GM10266 (cell line): ENCODE measurements at regions not wholly inside any gene's neighbourhood (a gene's known extent, or its start where the extent isn't known, plus 50 kb on each side); places are given as distances from the start of the nearest gene placed in this dataset.
"Not testable (repeated sequence)": the region's sequence is repeated elsewhere in the genome, so short reads cannot be mapped to it uniquely, and the experiment has no call there.

Source experiments
- DNase-seq: peaks from one replicate; pipeline ENCODE4 v3.0.0; 2012; ENCODE audit errors: extremely low spot score
- TF ChIP-seq, protein P1 (sequence below): IDR thresholded peaks from 2 replicates; pipeline ENCODE4 v1.5.1; 2012; ENCODE audit warnings: mild to moderate bottlenecking, low read depth; ENCODE audit not compliant: control insufficient read depth, insufficient read depth; ENCODE audit errors: missing control alignments

DNA sequence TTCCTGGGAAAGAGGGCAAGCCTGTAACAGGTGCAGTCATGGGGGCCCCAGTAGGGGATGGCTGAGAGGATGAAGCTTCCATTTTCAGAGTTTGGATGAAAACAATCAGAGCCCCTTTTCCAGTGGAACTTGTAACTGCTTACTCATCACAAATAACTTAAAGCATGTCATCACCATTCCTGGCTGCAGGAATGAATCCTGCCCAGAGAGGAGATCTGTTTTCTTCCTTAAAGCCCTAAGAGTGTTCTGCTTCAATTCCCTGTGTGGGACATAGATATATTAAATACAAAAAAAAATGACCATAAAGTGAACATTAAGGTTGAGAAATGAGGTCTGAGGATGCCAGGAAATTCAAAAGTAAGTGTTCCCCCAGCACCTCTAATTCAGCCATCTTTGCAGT is 183.4 kb upstream of the MEIS1 start:
- no peak for DNase-seq
- TF ChIP-seq, protein P1, sequence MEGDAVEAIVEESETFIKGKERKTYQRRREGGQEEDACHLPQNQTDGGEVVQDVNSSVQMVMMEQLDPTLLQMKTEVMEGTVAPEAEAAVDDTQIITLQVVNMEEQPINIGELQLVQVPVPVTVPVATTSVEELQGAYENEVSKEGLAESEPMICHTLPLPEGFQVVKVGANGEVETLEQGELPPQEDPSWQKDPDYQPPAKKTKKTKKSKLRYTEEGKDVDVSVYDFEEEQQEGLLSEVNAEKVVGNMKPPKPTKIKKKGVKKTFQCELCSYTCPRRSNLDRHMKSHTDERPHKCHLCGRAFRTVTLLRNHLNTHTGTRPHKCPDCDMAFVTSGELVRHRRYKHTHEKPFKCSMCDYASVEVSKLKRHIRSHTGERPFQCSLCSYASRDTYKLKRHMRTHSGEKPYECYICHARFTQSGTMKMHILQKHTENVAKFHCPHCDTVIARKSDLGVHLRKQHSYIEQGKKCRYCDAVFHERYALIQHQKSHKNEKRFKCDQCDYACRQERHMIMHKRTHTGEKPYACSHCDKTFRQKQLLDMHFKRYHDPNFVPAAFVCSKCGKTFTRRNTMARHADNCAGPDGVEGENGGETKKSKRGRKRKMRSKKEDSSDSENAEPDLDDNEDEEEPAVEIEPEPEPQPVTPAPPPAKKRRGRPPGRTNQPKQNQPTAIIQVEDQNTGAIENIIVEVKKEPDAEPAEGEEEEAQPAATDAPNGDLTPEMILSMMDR, result no peak

DNA sequence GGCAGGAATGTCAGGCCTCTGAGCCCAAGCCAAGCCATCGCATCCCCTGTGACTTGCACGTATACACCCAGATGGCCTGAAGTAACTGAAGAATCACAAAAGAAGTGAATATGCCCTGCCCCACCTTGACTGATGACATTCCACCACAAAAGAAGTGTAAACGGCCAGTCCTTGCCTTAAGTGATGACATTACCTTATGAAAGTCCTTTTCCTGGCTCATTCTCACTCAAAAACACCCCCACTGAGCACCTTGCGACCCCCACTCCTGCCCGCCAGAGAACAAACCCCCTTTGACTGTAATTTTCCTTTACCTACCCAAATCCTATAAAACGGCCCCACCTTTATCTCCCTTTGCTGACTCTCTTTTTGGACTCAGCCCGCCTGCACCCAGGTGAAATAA is 185.8 kb upstream of the MEIS1 start:
- not testable (repeated sequence) for DNase-seq

DNA sequence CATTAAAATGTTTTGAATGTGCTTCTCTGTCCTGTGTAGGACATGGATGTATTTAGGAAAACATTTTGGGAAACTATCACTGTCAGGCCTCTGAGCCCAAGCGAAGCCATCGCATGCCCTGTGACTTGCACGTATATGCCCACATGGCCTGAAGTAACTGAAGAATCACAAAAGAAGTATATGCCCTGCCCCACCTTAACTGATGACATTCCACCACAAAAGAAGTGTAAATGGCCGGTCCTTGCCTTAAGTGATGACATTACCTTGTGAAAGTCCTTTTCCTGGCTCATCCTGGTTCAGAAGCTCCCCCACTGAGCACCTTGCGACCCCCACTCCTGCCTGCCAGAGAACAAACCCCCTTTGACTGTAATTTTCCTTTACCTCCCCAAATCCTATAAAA is 191.1 kb upstream of the MEIS1 start:
- DNase-seq, result not testable (repeated sequence)

DNA sequence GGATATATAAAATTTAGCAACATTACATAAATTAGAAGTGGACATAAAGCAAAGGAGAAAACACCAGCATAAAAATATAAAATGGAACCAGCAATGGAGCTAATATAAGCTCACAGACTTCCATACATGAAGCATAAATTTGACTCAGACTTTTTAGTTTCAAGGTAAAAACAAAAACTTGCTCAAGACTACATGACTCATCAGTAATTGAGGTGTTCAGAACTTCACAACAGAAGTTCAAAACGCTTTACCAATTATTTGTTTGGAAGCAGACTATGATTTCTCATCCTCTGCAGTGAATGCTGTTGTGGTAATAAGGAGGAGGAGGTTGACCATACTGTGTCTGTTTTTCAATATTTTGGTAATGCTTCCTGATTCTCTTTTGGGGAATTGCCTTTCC is 192.0 kb upstream of the MEIS1 start:
- DNase-seq, result not testable (repeated sequence)

DNA sequence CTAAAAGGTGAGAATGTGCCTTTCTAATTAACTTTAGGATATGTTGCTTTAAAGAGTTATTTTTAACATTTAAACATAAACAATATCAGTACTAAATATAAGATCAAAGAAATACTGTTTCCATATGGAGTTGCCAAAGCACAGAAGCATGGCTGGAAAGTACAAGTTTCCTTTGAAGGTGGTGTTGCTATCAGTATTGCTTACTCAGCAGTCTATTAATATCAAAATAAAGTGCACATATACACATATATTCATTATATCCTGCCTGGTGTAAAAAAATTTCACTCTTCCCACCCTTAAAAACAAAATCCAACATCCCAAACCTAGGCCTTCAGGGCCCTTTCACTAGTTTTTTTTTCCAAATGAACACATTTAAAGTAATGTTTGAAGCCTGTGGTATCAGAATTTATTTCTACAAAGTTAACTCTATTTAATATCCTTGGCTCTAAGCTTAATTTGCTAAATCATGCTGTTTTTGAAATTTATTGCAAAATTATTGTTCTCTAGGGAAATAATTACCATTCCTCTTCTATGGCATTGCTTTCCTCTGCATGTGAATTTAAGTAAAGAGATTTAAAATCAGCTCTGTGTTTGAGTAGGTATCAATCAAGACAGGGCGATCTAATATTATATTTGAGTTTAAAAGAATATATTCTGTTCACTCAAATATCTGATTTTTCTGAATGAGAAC is 192.7 kb upstream of the MEIS1 start:
- TF ChIP-seq, protein P1, result no peak
- no peak for DNase-seq

DNA sequence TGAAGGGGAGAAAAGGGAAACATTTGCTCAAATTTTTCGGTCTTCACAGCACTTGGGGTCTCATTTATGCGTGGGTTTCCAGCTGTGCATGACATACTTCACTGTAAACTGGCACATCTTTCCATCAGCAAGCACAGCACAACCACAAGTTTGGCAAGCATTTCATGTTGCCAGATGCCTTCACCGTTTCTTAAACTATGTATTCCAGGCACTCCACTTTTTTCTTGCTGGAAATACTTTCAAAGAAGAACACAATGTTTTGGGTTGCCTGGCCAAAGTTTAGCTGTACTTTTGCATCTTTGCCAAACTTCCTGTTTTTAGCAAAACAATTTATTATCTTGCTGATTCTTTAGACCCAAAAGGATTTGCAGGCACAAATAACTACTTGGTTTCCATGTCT is 194.6 kb upstream of the MEIS1 start:
- TF ChIP-seq, protein P1, result no peak

DNA sequence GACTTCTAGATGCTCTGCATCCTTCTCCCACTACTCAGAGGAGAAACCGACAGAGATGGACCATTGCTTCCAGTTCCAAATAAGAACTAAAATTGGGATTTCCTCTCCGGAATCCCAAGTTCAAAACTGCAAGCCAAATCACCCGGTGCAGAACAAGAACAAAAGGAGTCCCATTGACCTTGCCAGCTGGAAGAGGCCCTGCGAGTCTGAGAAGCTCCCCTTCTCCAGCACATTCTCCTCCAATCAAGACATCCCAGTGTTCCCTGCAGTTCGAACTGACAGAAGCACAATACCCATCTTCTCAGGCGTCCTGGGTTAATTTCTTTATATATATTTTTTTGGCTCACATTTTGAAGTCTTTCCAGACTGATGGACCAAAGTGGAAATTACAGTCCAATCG is 195.3 kb upstream of the MEIS1 start:
- TF ChIP-seq, protein P1, result no peak
- no peak for DNase-seq

More for the DNA sequence above, 194.6 kb upstream of the MEIS1 start:
- no peak for DNase-seq

DNA sequence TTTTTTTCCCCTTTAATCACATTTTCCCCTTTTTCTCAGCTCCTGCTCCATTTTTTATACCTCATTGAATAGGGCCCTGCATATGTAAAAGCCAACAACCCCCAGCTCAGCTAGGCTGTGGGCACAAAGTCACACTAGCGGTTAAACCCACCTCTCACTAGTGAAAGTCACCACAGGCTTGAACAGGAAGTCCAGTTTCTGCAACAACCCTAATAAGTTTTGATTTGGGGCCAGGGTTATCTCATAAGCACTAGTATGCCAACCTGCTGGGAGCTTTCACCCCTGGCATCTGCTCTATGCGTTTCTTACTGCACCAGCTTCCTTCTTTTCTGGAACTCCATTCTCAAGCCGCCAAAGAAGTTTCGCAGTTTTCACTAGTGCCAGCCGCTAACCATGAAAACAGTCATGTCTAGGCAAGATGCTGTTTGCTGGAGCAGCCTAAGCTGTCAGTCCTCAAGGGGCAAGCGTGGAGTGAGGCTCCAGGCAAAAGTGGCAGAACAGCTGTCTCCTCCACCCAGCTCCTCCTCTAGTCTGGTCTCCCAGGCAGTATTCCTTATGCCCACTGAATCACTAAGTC is 197.0 kb upstream of the MEIS1 start:
- TF ChIP-seq, protein P1, result no peak
- no peak for DNase-seq
